ENCODE measurements at regions not wholly inside any gene's neighbourhood (a gene's known extent, or its start where the extent isn't known, plus 50 kb on each side); places are given as distances from the start of the nearest gene placed in this dataset.
A peak's percentile ranks its signal among the peaks of the same experiment; 100 is the strongest.
"Not testable (repeated sequence)": the region's sequence is repeated elsewhere in the genome, so short reads cannot be mapped to it uniquely, and the experiment has no call there.

GRCh38 chr2:225244933-225245332 lies 154.6 kb upstream of the NYAP2 start:
- ATAC-seq (no peak), DNase-seq (no peak)
- no peaks in the 10 kb centered on the region for H3K27me3 ChIP-seq
- H3K4me1 ChIP-seq: no peaks in the 10 kb centered on the region
- no peaks in the 10 kb centered on the region for H3K9me3 ChIP-seq
- TF ChIP-seq POLR2A (IDR thresholded peaks at IDR 0.05): no peak
- no peak for TF ChIP-seq CTCF (IDR thresholded peaks at IDR 0.05)
- no peak overlapping the region for H3K4me3 ChIP-seq
- H3K36me3 ChIP-seq: no peaks in the 10 kb centered on the region
- intact Hi-C loops (cut with DNase I): no loop called here
- H3K27ac ChIP-seq: no peak overlapping the region
- WGBS, 4 donors: 49 to 51% (median 50%) methylated on average over 4 of the region's 4 CpGs

GRCh38 chr2:225236769-225237323 lies 162.7 kb upstream of the NYAP2 start:
- intact Hi-C loops (cut with DNase I): no loop called here
- Histone ChIP-seq H3K27me3 (peaks cover 0 to 4% (median 0%) of the 10 kb centered on the region in 9 donors), H3K4me3 (no peak overlapping the region), H3K4me1 (no peaks in the 10 kb centered on the region), H3K9me3 (peaks cover 0 to 8% (median 0%) of the 10 kb centered on the region in 12 donors), H3K36me3 (no peaks in the 10 kb centered on the region), H3K27ac (no peak overlapping the region)
- DNase-seq (no peak), ATAC-seq (no peak)
- 59 to 69% (median 66%) methylated on average over 4 of the region's 4 CpGs for WGBS, 4 donors
- TF ChIP-seq POLR2A (IDR thresholded peaks at IDR 0.05) (no peak), CTCF (IDR thresholded peaks at IDR 0.05) (no peak)

DNA sequence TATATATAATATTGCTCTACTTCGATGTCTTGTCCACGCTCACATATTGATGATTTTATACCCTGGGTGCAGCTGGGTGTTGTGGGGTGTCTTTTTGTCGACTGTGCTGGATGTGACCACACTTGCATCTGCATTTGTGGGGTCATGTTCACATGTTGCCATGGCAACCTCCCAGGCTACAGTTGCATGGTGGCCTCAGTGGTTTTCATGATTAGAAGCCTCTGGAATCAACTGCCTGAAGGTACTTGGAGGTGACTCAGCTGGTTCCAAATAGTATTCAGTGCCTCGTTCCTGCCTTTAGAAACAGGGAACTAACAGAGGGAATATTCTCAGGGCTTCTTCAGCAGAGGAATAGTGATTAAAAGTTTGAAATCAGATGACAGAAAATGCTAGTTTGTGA lies 166.3 kb upstream of the NYAP2 start:
- Histone ChIP-seq H3K4me3 (no peak overlapping the region), H3K27me3 (peaks cover 0 to 4% (median 0%) of the 10 kb centered on the region in 9 donors), H3K4me1 (no peaks in the 10 kb centered on the region), H3K36me3 (no peaks in the 10 kb centered on the region), H3K9me3 (peaks cover 0 to 8% (median 0%) of the 10 kb centered on the region in 12 donors), H3K27ac (no peak overlapping the region)
- DNase-seq: no peak
- WGBS, 4 donors: 77 to 84% (median 80%) methylated on average over 4 of the region's 4 CpGs
- no peak for ATAC-seq
- intact Hi-C loops (cut with DNase I): no loop called here
- no peak for TF ChIP-seq CTCF (IDR thresholded peaks at IDR 0.05)

DNA sequence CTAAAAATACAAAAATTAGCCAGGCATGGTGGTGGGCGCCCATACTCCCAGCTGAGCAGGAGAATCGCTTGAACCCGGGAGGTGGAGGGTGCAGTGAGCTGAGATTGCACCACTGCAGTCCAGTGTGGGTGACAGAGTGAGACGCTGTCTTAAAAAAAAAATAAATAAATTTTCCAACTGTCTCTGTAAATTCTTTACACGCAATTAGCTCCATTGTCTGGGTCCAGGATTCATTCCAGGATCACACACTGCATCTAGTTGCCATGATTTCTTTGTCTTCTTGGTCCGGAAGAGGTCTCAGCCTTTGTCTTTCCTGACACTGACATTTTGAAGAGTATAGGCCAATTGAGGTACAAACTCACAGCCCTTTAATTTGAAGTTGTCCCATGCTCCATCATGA lies 167.6 kb upstream of the NYAP2 start:
- ATAC-seq: no peak
- Histone ChIP-seq H3K27ac (no peak overlapping the region), H3K4me3 (no peak overlapping the region), H3K4me1 (no peaks in the 10 kb centered on the region), H3K36me3 (no peaks in the 10 kb centered on the region), H3K27me3 (peaks cover 0 to 4% (median 0%) of the 10 kb centered on the region in 9 donors), H3K9me3 (no peaks in the 10 kb centered on the region)
- no peak for DNase-seq
- 83 to 89% (median 86%) methylated on average over 6 of the region's 6 CpGs for WGBS, 4 donors
- TF ChIP-seq CTCF (IDR thresholded peaks at IDR 0.05) (no peak), POLR2A (IDR thresholded peaks at IDR 0.05) (no peak)
- intact Hi-C loops (cut with DNase I): no loop called here

- H3K9me3 ChIP-seq; H3K4me3 ChIP-seq; ATAC-seq; H3K27ac ChIP-seq; H3K27me3 ChIP-seq; H3K4me1 ChIP-seq; intact Hi-C loops (cut with DNase I); H3K36me3 ChIP-seq: not testable (repeated sequence)
- DNase-seq: peak in 1 of 5 donors; percentile 47
- WGBS, 4 donors: 76 to 92% (median 87%) methylated on average over 13 to 31 of the region's 31 CpGs
Measured at GRCh38 chr2:225229346-225229745, 170.2 kb upstream of the NYAP2 start.
